ENCODE measurements at regions not wholly inside any gene's neighbourhood (a gene's known extent, or its start where the extent isn't known, plus 50 kb on each side); places are given as distances from the start of the nearest gene placed in this dataset.
A peak's percentile ranks its signal among the peaks of the same experiment; 100 is the strongest.

- H3K27ac Mint-ChIP-seq = no peak overlapping the region
- no peak for TF ChIP-seq CTCF (conservative IDR thresholded peaks at IDR 0.05)
- no peak for DNase-seq (ENCODE audit: extremely low spot score, unreplicated experiment)
- H3K9me3 Mint-ChIP-seq = no peaks in the 10 kb centered on the region
- H3K27me3 Mint-ChIP-seq = no peaks in the 10 kb centered on the region
- no peak overlapping the region for H3K4me3 Mint-ChIP-seq
- no peaks in the 10 kb centered on the region for H3K36me3 Mint-ChIP-seq
- peaks cover 8% of the 10 kb centered on the region for H3K4me1 Mint-ChIP-seq (ENCODE audit: unreplicated experiment)
These were observed 477.7 kb downstream of the TAF11L14 start for GRCh38 chr5:18111906-18112465.

GRCh38 chr5:18113721-18114120, 479.5 kb downstream of the TAF11L14 start:
- Mint-ChIP-seq H3K4me1 (ENCODE audit: unreplicated experiment) (peaks cover 8% of the 10 kb centered on the region), H3K4me3 (no peak overlapping the region), H3K27ac (no peak overlapping the region), H3K36me3 (no peaks in the 10 kb centered on the region), H3K9me3 (no peaks in the 10 kb centered on the region), H3K27me3 (no peaks in the 10 kb centered on the region)
- no peak for DNase-seq (ENCODE audit: extremely low spot score, unreplicated experiment)
- peak; percentile 58 for TF ChIP-seq CTCF (conservative IDR thresholded peaks at IDR 0.05)

GRCh38 chr5:18114151-18114757, 480.0 kb downstream of the TAF11L14 start:
- Mint-ChIP-seq H3K9me3 (no peaks in the 10 kb centered on the region), H3K27me3 (no peaks in the 10 kb centered on the region), H3K36me3 (no peaks in the 10 kb centered on the region), H3K27ac (peak overlapping the region; percentile 11), H3K4me1 (ENCODE audit: unreplicated experiment) (peaks cover 8% of the 10 kb centered on the region), H3K4me3 (no peak overlapping the region)
- TF ChIP-seq CTCF (conservative IDR thresholded peaks at IDR 0.05) = no peak
- no peak for DNase-seq (ENCODE audit: extremely low spot score, unreplicated experiment)

GRCh38 chr5:18117968-18118367, 483.7 kb downstream of the TAF11L14 start:
- no peak for DNase-seq (ENCODE audit: extremely low spot score, unreplicated experiment)
- Mint-ChIP-seq H3K4me1 (ENCODE audit: unreplicated experiment) (peaks cover 8% of the 10 kb centered on the region), H3K36me3 (no peaks in the 10 kb centered on the region), H3K4me3 (no peak overlapping the region), H3K27me3 (no peaks in the 10 kb centered on the region), H3K27ac (no peak overlapping the region), H3K9me3 (no peaks in the 10 kb centered on the region)
- TF ChIP-seq CTCF (conservative IDR thresholded peaks at IDR 0.05) = no peak

GRCh38 chr5:18119156-18119785, 485.0 kb downstream of the TAF11L14 start:
- DNase-seq (ENCODE audit: extremely low spot score, unreplicated experiment) = no peak
- no peak overlapping the region for H3K4me3 Mint-ChIP-seq
- TF ChIP-seq CTCF (conservative IDR thresholded peaks at IDR 0.05) = no peak
- no peaks in the 10 kb centered on the region for H3K27me3 Mint-ChIP-seq
- peaks cover 5% of the 10 kb centered on the region for H3K4me1 Mint-ChIP-seq (ENCODE audit: unreplicated experiment)
- H3K9me3 Mint-ChIP-seq = no peaks in the 10 kb centered on the region
- H3K27ac Mint-ChIP-seq = no peak overlapping the region
- no peaks in the 10 kb centered on the region for H3K36me3 Mint-ChIP-seq
